ENCODE measurements at regions not wholly inside any gene's neighbourhood (a gene's known extent, or its start where the extent isn't known, plus 50 kb on each side); places are given as distances from the start of the nearest gene placed in this dataset.

DNA sequence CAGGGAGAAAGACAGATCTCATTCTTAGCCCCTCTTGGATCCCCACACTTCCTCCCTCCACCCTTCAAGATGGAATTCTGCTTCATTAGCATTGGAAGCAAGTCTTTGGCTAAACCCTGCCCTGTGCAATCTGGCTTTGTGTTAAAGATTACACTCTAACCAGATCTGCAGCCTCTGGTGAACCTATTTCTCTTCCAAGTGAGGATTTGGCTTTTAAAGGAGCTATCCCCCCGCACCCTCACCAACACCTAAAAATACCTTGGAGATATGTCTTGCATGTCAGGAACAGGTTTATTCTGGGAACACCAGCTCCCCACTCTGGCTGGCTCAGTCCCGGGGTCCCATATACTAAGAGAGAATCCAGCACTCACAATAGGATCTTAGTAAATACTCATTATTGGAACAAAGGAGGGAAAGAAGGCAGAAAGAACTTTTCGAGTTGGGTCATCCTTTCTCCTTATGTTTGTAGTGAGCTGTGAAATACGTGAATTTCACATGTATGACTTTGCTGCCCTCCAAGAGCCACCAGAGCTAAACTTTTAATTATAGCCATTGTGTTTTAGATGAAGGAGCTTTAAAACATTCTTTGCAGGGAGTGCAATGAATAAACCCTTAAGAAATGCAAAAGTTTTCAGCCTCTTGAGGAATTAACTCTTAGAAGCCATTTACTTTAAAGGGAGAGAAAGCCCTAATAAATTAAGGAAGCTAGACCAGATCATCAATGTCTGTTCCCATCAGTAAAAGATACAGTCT lies 53.7 kb upstream of the HRH2 start:
- Mint-ChIP-seq H3K4me1 (no peaks in the 10 kb centered on the region), H3K36me3 (ENCODE audit: low read depth) (peaks cover 2% of the 10 kb centered on the region), H3K9me3 (peaks cover 5% of the 10 kb centered on the region), H3K27me3 (peaks cover 16% of the 10 kb centered on the region), H3K27ac (no peak overlapping the region), H3K4me3 (no peak overlapping the region)
- ChIA-PET CTCF (interaction anchor here (1.3 kb wide), 1 partner anchor 96 kb away, joined by 5 read pairs; no protein-coding TSS in a partner anchor), POLR2A (no interaction called here)
- no peak for DNase-seq

DNA sequence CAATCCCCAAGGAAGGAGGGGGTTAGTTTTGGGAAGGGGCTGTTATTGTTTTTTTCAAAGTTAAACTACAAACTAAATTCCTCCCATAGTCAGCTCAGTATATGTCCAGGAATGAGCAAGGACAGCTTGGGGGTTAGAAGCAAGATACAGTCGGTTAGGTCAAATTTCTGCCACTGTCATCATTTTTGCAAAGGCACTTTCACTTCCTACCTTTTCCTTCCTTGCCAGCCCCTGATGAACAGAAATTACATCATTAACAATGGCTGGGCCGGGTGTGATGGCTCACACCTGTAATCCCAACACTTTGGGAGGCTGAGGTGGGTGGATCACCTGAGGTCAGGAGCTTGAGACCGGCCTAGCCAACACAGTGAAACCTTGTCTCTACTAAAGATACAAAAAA lies 51.5 kb upstream of the HRH2 start:
- no peak overlapping the region for H3K27ac Mint-ChIP-seq
- DNase-seq, result no peak
- ChIA-PET POLR2A (no interaction called here), CTCF (no interaction called here)
- H3K4me3 Mint-ChIP-seq, result no peak overlapping the region
- peaks cover 18% of the 10 kb centered on the region for H3K27me3 Mint-ChIP-seq
- peaks cover 2% of the 10 kb centered on the region for H3K36me3 Mint-ChIP-seq (ENCODE audit: low read depth)
- H3K4me1 Mint-ChIP-seq, result peaks cover 5% of the 10 kb centered on the region
- peaks cover 5% of the 10 kb centered on the region for H3K9me3 Mint-ChIP-seq
